IMR-90 (cell line): ENCODE measurements at regions not wholly inside any gene's neighbourhood (a gene's known extent, or its start where the extent isn't known, plus 50 kb on each side); places are given as distances from the start of the nearest gene placed in this dataset.

ENCODE experiments used
- CEBPB ChIP-seq: IDR thresholded peaks from 2 replicates; pipeline ENCODE4 v1.6.1; 2012; ENCODE audit warnings: low read depth, low read length, improper control_type of control experiment
- CTCF ChIP-seq: conservative IDR thresholded peaks from 2 replicates; pipeline ENCODE4 v1.5.1; 2012; ENCODE audit warnings: mild to moderate bottlenecking, low read depth, low read length, improper control_type of control experiment
- POLR2A ChIP-seq: IDR thresholded peaks from 2 replicates; pipeline ENCODE4 v1.6.1; 2012; ENCODE audit warnings: mild to moderate bottlenecking, low read depth, low read length
- RFX5 ChIP-seq: IDR thresholded peaks from 2 replicates; pipeline ENCODE4 v1.8.0; 2012; ENCODE audit warnings: low read depth, mild to moderate bottlenecking, low read length, moderate library complexity

- TF ChIP-seq CTCF (no peak), CEBPB (no peak), RFX5 (no peak), POLR2A (no peak)
Measured at GRCh38 chrX:137278825-137279224, 245.0 kb upstream of the GPR101 start.
